A549 (cell line): ENCODE measurements at regions not wholly inside any gene's neighbourhood (a gene's known extent, or its start where the extent isn't known, plus 50 kb on each side); places are given as distances from the start of the nearest gene placed in this dataset.

Experiments
- ATAC-seq, 2 experiments: fragments of 200-7000 bp in 1 of 2; fragments of >200 bp in 1 of 2; cut with Nextera tagmentation in 1 of 2; cut with Tn5 transposase in 1 of 2; 3 replicates each; pipeline versions ENCODE4 v1.8.0 to v1.9.1; 2018 to 2020; ENCODE audit warnings: mild to moderate bottlenecking in 1 of 2, moderate library complexity in 1 of 2
- CTCF ChIA-PET: fragments of 300-600 bp; sonication (Branson Sonifier 250); formaldehyde crosslinking; extraction: SDS; loops from one replicate; lab custom pipeline; 2021; ENCODE audit warnings: antibody characterized with exemption, inconsistent platforms; lab: Yijun Ruan, JAX
- POLR2A ChIA-PET: fragments of 350-600 bp; formaldehyde crosslinking; extraction: SDS; loops from one replicate; lab custom pipeline; 2021; ENCODE audit warnings: antibody characterized with exemption, inconsistent platforms; lab: Yijun Ruan, JAX
- DNase-seq, 2 experiments: peaks; one replicate each; pipeline versions ENCODE4 v3.0.0 to v3.0.0-alpha.2; 2011 to 2016; ENCODE audit warnings: low read depth in 1 of 2, low spot score in 1 of 2
- FAIRE-seq: peaks from 2 replicates; lab custom pipeline; 2011; peaks lifted over from hg19 to GRCh38; lab: Jason Lieb, UNC
- H3K27ac ChIP-seq, 2 experiments: fragments of >200 bp; sonication (Bioruptor Twin); formaldehyde crosslinking; 3 replicates each; pipeline ENCODE4 v1.5.1; 2016 to 2017
- H3K4me1 ChIP-seq: fragments of >200 bp; sonication (Bioruptor Twin); formaldehyde crosslinking; 3 replicates; pipeline ENCODE4 v1.6.1; 2016
- H3K4me2 ChIP-seq: fragments of >200 bp; sonication (Bioruptor Twin); formaldehyde crosslinking; 3 replicates; pipeline ENCODE4 v1.6.1; 2016
- H3K4me3 ChIP-seq: fragments of >200 bp; sonication (Bioruptor Twin); formaldehyde crosslinking; 3 replicates; pipeline ENCODE4 v1.5.1; 2016
- H3K9me3 ChIP-seq: fragments of >200 bp; sonication (Bioruptor Twin); formaldehyde crosslinking; 3 replicates; pipeline ENCODE4 v1.6.1; 2016
- ATOH8 ChIP-seq: fragments of 250-450 bp; sonication (Bioruptor Pico); IDR thresholded peaks from 2 replicates; pipeline ENCODE4 v1.5.0; 2020; ENCODE audit warnings: low read depth, mild to moderate bottlenecking, moderate library complexity
- BCL3 ChIP-seq: fragments of >200 bp; sonication (Bioruptor Twin); formaldehyde crosslinking; IDR thresholded peaks from 3 replicates; pipeline ENCODE4 v1.6.1; 2016
- CHD4 ChIP-seq: fragments of 200-600 bp; sonication (generic); IDR thresholded peaks from 2 replicates; pipeline ENCODE4 v1.6.1; 2016; ENCODE audit warnings: antibody characterized with exemption, mild to moderate bottlenecking, borderline replicate concordance
- EP300 ChIP-seq, 2 experiments: fragments of >200 bp; sonication (Bioruptor Twin); formaldehyde crosslinking; IDR thresholded peaks; 2 replicates in 1 of 2; 3 replicates in 1 of 2; pipeline ENCODE4 v1.6.1; 2016 to 2017
- ESRRA ChIP-seq: fragments of 150-350 bp; IDR thresholded peaks from 2 replicates; pipeline ENCODE4 v1.6.1; 2014; ENCODE audit warnings: mild to moderate bottlenecking, low read length, borderline replicate concordance
- HOXA7 ChIP-seq: fragments of 250-450 bp; sonication (Bioruptor Pico); IDR thresholded peaks from 2 replicates; pipeline ENCODE4 v1.5.0; 2020; ENCODE audit warnings: mild to moderate bottlenecking, moderate library complexity
- KDM1A ChIP-seq: fragments of 200-600 bp; sonication (generic); IDR thresholded peaks from 2 replicates; pipeline ENCODE4 v1.6.1; 2016; ENCODE audit warnings: low read depth, mild to moderate bottlenecking
- KDM5A ChIP-seq: fragments of 200-600 bp; sonication (generic); IDR thresholded peaks from 2 replicates; pipeline ENCODE4 v1.6.1; 2016; ENCODE audit warnings: antibody characterized with exemption, mild to moderate bottlenecking
- MAFK ChIP-seq: fragments of 450-650 bp; IDR thresholded peaks from 2 replicates; pipeline ENCODE4 v1.6.1; 2014; ENCODE audit not compliant: partially characterized antibody
- NFE2L2 ChIP-seq: fragments of 150-350 bp; conservative IDR thresholded peaks from 2 replicates; pipeline ENCODE4 v1.6.1; 2014; ENCODE audit warnings: low read length
- NPAS2 ChIP-seq: fragments of 250-450 bp; sonication (Bioruptor Pico); IDR thresholded peaks from 2 replicates; pipeline ENCODE4 v1.8.0; 2022; ENCODE audit warnings: mild to moderate bottlenecking, moderate library complexity, borderline replicate concordance
- PBX3 ChIP-seq: IDR thresholded peaks from 2 replicates; pipeline ENCODE4 v1.6.1; 2012
- PHF8 ChIP-seq: fragments of 200-600 bp; sonication (generic); IDR thresholded peaks from 2 replicates; pipeline ENCODE4 v1.6.1; 2016; ENCODE audit warnings: low read depth, mild to moderate bottlenecking, antibody characterized with exemption, moderate library complexity, borderline replicate concordance
- POLR2AphosphoS2 ChIP-seq: conservative IDR thresholded peaks from 2 replicates; pipeline ENCODE4 v1.6.1; 2012; ENCODE audit warnings: low read length, improper control_type of control experiment, inconsistent platforms
- RCOR1 ChIP-seq: fragments of 150-350 bp; IDR thresholded peaks from 2 replicates; pipeline ENCODE4 v1.6.1; 2014; ENCODE audit warnings: antibody characterized with exemption, low read length, low read depth
- REST ChIP-seq: fragments of 200-600 bp; sonication (generic); IDR thresholded peaks from 2 replicates; pipeline ENCODE4 v1.6.1; 2016; ENCODE audit warnings: antibody characterized with exemption, mild to moderate bottlenecking, moderate library complexity
- RNF2 ChIP-seq: fragments of 200-600 bp; sonication (generic); IDR thresholded peaks from 2 replicates; pipeline ENCODE4 v1.6.1; 2016; ENCODE audit warnings: low read depth, mild to moderate bottlenecking, antibody characterized with exemption, moderate library complexity, borderline replicate concordance
- SMC3 ChIP-seq: fragments of >200 bp; sonication (Bioruptor Twin); formaldehyde crosslinking; IDR thresholded peaks from 3 replicates; pipeline ENCODE4 v1.6.1; 2018; ENCODE audit warnings: inconsistent platforms
- TFCP2L1 ChIP-seq: fragments of 250-450 bp; sonication (Bioruptor Pico); IDR thresholded peaks from 2 replicates; pipeline ENCODE4 v1.5.0; 2021; ENCODE audit warnings: mild to moderate bottlenecking
- USF2 ChIP-seq: fragments of 450-650 bp; IDR thresholded peaks from 2 replicates; pipeline ENCODE4 v1.6.1; 2014; ENCODE audit warnings: antibody characterized with exemption
- ZC3H11A ChIP-seq: fragments of 450-650 bp; IDR thresholded peaks from 2 replicates; pipeline ENCODE4 v1.6.1; 2014; ENCODE audit warnings: antibody characterized with exemption, mild to moderate bottlenecking
- ZNF302 ChIP-seq: fragments of 250-450 bp; sonication (Bioruptor Pico); IDR thresholded peaks from 2 replicates; pipeline ENCODE4 v1.9.0; 2021; ENCODE audit warnings: inconsistent platforms, mild to moderate bottlenecking, moderate library complexity
- WGBS: methylation state at CpG from one replicate; pipeline ENCODE4 v1.1.6; 2017; ENCODE audit errors: missing lambda C conversion rate; 5-methylcytosine and 5-hydroxymethylcytosine counted together

GRCh38 chr1:221839321-221839720 is 97.4 kb upstream of the DUSP10 start (continued):
- TF ChIP-seq USF2 (no peak), SMC3 (no peak), PHF8 (no peak), MAFK (no peak), HOXA7 (no peak)
- TF ChIP-seq, all 56 proteins: peak for 0

- 93% methylated on average over 8 of the region's 8 CpGs for WGBS
- Histone ChIP-seq H3K9me3 (no peaks in the 10 kb centered on the region), H3K27ac (peak overlapping the region; percentile 37 to 92; a peak in 3 of 6 replicates), H3K4me3 (no peak overlapping the region), H3K4me2 (no peak overlapping the region), H3K4me1 (peaks cover 27% of the 10 kb centered on the region)
- DNase-seq (no peak), ATAC-seq (no peak), FAIRE-seq (no peak)
- ChIA-PET CTCF (interaction anchor here (1.2 to 1.7 kb wide), 2 partner anchors 8 to 13 kb away, joined by 3 to 4 read pairs; no protein-coding TSS in a partner anchor), POLR2A (no interaction called here)
- no peak for TF ChIP-seq ESRRA
Observed at GRCh38 chr1:221837896-221838295, 96.0 kb upstream of the DUSP10 start.

GRCh38 chr1:221834698-221835513 is 93.0 kb upstream of the DUSP10 start:
- 58% methylated on average over 3 of the region's 3 CpGs for WGBS
- no peak for DNase-seq
- Histone ChIP-seq H3K9me3 (no peaks in the 10 kb centered on the region), H3K4me3 (no peak overlapping the region), H3K4me2 (no peak overlapping the region), H3K27ac (0 out of 6 replicates have a peak overlapping the region, but pooled peaks of 1 of the 2 experiments have one; percentile 4), H3K4me1 (peaks cover 16% of the 10 kb centered on the region)
- ChIA-PET POLR2A (no interaction called here), CTCF (interaction anchor here (1.0 kb wide), 1 partner anchor 8 kb away, joined by 3 read pairs; no protein-coding TSS in a partner anchor)
- FAIRE-seq, result no peak
- no peak for ATAC-seq
- TF ChIP-seq CHD4 (no peak), NFE2L2 (no peak), ATOH8 (CRISPR knock-in tag) (no peak), RNF2 (no peak), KDM1A (no peak), BCL3 (no peak), KDM5A (no peak), PBX3 (no peak), POLR2AphosphoS2 (no peak), ZNF302 (CRISPR knock-in tag) (no peak)

GRCh38 chr1:221832617-221833016 is 90.7 kb upstream of the DUSP10 start:
- CTCF ChIA-PET, result interaction anchor here (0.6 kb wide), 1 partner anchor 1720 kb away, joined by 3 read pairs; no protein-coding TSS in a partner anchor
- H3K27ac ChIP-seq, result no peak overlapping the region
- no peak for TF ChIP-seq TFCP2L1 (CRISPR knock-in tag)
- TF ChIP-seq NPAS2 (CRISPR knock-in tag), result no peak
- TF ChIP-seq RCOR1, result no peak
- no peak for TF ChIP-seq PHF8
- no peak for TF ChIP-seq EP300 (IDR thresholded peaks at IDR 0.05)
- TF ChIP-seq REST, result no peak
- TF ChIP-seq ZC3H11A, result no peak
- TF ChIP-seq BCL3, result no peak

More at GRCh38 chr1:221832617-221833016, 90.7 kb upstream of the DUSP10 start:
- Histone ChIP-seq H3K4me1 (peaks cover 14% of the 10 kb centered on the region), H3K9me3 (no peaks in the 10 kb centered on the region), H3K4me3 (no peak overlapping the region), H3K4me2 (no peak overlapping the region)
- FAIRE-seq (no peak), ATAC-seq (no peak), DNase-seq (no peak)
- POLR2A ChIA-PET, result no interaction called here
- WGBS, result 46% methylated on average over 2 of the region's 2 CpGs
